Suprapubic skin (tissue), 4 donors: ENCODE measurements at regions not wholly inside any gene's neighbourhood (a gene's known extent, or its start where the extent isn't known, plus 50 kb on each side); places are given as distances from the start of the nearest gene placed in this dataset.

Source experiments
- CTCF ChIP-seq, 2 donors: fragments of 200-600 bp in 1 of 2; fragments of 450-650 bp in 1 of 2; sonication (generic) in 1 of 2; IDR thresholded peaks; one replicate each; pipeline ENCODE4 v1.5.1; 2016 to 2019; ENCODE audit warnings: antibody characterized with exemption in 2 of 2, mild to moderate bottlenecking in 1 of 2, moderate library complexity in 1 of 2
- EP300 ChIP-seq: sonication (generic); formaldehyde crosslinking; IDR thresholded peaks from one replicate; pipeline ENCODE4 v1.6.1; 2017; ENCODE audit warnings: antibody characterized with exemption
- POLR2A ChIP-seq, 2 donors: fragments of 450-650 bp; IDR thresholded peaks; one replicate each; pipeline ENCODE4 v1.6.1; 2017; ENCODE audit warnings: antibody characterized with exemption in 2 of 2, mild to moderate bottlenecking in 2 of 2, moderate library complexity in 2 of 2
- POLR2AphosphoS5 ChIP-seq, 3 donors: sonication (generic); formaldehyde crosslinking; IDR thresholded peaks; one replicate each; pipeline ENCODE4 v1.6.1; 2017; ENCODE audit warnings: antibody characterized with exemption in 3 of 3

- TF ChIP-seq CTCF (IDR thresholded peaks at IDR 0.05) = no peak
- no peak for TF ChIP-seq EP300
- TF ChIP-seq POLR2AphosphoS5 (IDR thresholded peaks at IDR 0.05) = no peak
- no peak for TF ChIP-seq POLR2A (IDR thresholded peaks at IDR 0.05)
Measured at GRCh38 chr11:129731316-129731715, 84.3 kb upstream of the TMEM45B start.
